Bone marrow (tissue), 2 donors: ENCODE measurements at regions not wholly inside any gene's neighbourhood (a gene's known extent, or its start where the extent isn't known, plus 50 kb on each side); places are given as distances from the start of the nearest gene placed in this dataset.

Experiments used
- DNase-seq, 2 donors: peaks; one replicate each; lab custom pipeline; 2025; lab: John Stamatoyannopoulos, UW

DNA sequence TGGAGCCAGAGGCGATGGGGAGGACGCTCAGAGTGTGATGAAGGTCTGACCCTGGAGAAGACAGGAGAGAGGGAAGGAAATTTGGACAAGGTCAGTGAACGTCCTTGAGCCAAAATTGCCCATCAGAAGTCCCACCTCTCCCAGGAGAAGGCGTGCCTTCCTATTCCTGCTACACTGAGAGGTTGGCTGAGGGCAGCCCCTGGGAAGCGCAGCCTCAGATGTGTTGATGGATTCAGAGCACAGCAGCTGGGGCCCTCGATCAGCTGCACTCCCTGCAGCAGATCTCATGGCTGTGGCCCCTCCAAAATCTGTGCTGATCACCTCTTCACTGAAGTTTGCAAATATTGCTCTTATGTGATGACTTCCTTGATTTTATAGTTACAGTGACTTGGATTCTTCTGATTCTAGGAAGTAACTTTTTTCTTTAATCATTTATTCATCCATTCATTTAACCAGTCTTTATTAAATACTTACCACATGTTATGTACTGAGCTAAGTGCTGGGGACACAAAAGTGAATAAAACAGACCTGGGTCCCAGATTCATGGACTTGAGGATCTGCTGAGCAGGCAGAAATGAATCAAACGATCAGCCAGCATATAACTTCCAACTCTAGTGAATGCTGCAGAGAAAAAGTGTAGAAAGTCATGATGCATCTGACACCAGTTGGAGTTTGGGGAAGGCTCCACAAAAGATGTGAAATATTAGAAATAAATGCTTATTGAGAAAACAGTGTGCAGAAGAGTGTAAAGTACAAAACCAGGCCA lies 69.6 kb upstream of the ARMC2 start:
- no peak for DNase-seq

DNA sequence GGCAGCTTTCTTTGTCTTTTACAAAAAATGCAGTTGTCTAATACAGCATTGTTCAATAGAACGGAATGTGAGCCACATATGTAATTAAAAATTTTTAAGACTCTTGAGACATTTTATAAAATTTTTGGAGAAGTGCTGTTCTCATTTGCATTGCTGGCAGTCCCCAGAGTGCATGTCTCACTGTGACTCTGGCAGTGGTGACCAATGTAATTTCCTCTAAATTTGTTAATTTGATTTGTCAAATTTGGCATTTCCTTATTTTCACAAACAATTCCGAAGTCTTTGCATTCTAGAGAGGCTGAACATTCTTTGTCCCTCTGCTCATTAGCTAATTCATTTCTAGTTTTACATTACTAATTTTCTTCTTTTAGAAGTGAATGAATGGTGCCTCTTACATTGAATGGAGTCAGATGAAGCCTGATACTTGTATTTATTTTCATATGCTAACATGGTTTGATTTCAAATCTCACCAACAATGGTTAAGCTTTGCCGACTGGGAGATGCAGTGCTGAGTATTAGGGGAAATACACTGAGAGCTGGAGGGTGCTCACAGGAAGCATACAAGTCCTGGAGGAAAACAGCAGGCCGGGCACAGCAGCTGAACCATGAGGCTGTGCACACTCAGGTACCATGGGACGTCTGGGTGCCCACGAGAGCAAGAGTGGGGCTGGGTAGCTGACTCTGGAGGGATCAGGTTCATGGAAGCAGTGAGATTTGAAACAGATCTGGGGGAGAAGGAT lies 68.5 kb upstream of the ARMC2 start:
- DNase-seq, result no peak

GRCh38 chr6:108780784-108781183 lies 67.4 kb upstream of the ARMC2 start:
- no peak for DNase-seq

DNA sequence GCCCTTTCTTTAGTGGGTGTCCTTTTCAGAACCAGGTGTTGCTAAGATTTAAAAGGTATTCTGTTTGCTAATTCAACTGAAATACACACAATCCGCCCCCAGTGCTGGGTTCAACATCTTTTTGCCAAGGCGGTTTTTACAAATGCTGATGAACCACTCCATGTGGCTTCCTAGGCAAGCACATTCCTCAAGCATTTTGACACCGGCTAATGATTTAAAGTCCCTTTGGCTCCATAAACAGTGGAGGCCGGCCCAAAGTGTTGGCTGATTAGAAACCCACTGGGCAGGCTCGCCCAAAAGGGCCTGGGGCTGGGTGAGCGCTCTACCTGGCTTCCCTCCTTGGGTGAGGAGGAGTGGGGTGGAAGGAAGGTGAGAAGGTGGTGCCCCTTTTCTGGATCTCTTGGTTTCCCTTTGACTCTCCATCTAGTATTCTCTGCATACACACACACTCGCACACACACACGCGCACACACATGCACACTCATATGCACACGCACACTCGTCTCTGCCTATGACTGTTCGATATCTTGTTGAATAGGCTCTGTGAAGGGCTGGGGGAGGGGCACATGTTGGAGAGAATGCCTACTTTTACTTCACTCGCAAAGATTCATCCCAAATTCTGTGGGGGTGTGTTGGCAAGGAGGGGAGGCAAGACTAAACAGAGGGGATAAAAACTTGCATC lies 66.7 kb upstream of the ARMC2 start:
- DNase-seq, result no peak

- DNase-seq, result peak; percentile 24 to 85
Measured at GRCh38 chr6:108782179-108783041, 65.8 kb upstream of the ARMC2 start.

- no peak for DNase-seq
Measured at GRCh38 chr6:108785653-108786052, 62.6 kb upstream of the ARMC2 start.

DNA sequence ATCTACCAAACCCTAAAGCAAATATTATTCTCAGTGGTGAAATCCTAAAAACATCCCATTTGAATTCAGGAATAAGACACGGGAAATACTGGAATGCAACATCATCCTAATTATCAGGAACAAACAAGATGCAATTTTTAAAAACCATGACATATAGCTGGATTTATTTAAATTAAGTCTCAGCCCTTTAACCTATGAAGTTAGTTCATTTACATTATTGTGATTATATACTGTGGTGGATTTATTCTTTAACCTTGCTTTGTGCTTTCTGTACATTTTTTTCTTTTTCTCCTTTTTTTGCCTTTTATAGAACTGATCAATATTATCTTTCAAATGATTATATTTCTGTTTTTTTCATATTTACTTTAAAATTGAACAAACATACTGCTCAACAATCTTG lies 59.8 kb upstream of the ARMC2 start:
- no peak for DNase-seq

GRCh38 chr6:108789475-108789874 lies 58.7 kb upstream of the ARMC2 start:
- DNase-seq, result no peak

GRCh38 chr6:108791700-108792099 lies 56.5 kb upstream of the ARMC2 start:
- no peak for DNase-seq

DNA sequence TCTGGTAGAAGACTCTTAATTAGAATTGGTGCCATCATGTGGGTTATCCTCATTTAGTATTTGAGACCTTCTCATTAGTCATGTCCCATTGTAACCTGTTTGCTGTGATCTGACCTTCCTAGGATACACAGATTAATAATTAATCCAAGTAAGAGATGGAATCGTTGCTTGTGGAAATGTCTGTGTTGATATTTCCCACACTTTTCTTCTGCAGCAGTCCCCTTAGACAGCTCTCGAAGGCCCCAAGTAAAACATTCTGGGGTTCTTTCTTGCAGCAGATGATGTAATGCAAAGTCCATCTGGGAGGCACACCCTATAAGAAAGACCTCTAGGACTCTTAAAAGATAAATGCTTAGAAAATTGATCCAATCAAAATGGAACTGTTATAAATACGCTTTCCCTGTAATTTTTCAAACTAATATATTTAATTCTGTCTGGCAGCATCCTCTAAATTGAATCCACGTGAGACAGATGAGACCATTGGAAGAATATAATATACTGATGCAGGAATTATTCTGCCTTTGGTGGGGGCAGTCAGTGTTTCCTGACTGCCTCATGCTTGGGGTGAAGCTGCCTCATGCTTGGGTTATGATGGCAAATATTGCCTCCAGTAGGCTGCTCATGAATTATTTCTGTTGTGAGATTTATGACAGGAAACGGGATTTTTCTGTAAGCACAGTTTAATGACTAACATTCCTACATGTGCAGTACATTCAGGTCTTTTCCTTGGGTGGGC lies 54.5 kb upstream of the ARMC2 start:
- DNase-seq, result no peak

GRCh38 chr6:108795122-108795521 lies 53.1 kb upstream of the ARMC2 start:
- no peak for DNase-seq

GRCh38 chr6:108795814-108796213 lies 52.4 kb upstream of the ARMC2 start:
- DNase-seq, result no peak

DNA sequence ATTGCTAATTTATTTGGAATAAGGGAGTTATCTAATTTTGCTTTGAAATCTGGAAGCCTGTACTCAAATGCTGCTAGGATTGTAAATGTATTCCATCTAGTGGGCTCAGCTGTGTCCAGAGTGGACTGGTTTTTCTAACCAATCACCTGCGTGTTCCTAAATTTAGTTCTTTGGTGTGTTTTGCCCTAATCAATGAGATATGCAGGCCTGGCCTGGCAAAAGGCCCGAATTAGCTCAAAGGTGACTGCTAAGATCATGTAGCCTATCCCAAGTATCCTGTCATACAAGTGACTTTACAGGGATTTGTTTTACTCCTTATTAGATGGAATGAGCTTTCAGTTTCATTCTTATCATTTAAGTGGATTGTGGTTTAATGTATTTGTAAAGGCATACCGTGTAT lies 51.3 kb upstream of the ARMC2 start:
- no peak for DNase-seq

DNA sequence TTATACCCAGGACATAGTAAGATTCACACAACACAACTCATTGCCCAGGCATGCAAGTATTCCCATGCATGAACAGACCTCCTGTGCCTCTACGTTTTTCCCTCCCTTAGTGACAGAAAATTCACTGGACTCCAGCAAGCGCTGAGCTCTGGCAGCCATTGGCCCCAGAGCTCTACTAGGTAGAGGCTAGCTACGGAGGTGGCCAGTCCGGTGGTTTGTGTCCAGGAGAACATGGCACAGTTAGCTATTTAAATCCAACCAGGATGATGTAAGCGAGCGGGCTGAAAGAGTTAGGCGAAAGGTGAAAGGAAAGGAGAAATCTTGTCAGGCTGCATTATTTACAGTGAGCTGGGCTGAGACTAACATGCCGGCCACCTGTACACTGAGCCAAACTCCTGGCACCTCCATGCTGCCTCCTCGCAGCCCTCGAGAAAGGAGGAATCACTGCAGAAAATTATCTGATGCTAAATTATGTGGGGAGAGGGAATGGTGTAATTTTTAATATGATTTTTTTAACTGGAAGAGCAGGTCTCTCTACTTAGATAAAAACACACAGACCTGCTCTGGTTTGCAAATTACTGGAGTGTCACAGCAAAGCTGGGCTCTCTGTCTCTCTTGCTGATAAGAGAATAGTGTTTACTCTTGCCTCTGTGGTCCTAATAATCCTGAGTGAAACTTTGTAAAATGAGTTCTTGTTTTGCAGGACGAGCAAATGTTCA lies 50.1 kb upstream of the ARMC2 start:
- DNase-seq, result no peak
